Activated naive CD4-positive, alpha-beta T cell treated with anti-CD3 and anti-CD28 coated beads, Interleukin-2, amount 50 U/mL, for 24 hours (primary cell): ENCODE measurements at regions not wholly inside any gene's neighbourhood (a gene's known extent, or its start where the extent isn't known, plus 50 kb on each side); places are given as distances from the start of the nearest gene placed in this dataset.

Source experiments
- H3K27ac Mint-ChIP-seq: one replicate; pipeline ENCODE4 v1.8.0; 2021; ENCODE audit warnings: mild to moderate bottlenecking, mixed read lengths
- H3K27me3 Mint-ChIP-seq: one replicate; pipeline ENCODE4 v1.8.0; 2021; ENCODE audit warnings: mixed read lengths
- H3K36me3 Mint-ChIP-seq: one replicate; pipeline ENCODE4 v1.8.0; 2021; ENCODE audit warnings: mixed read lengths
- H3K4me1 Mint-ChIP-seq: one replicate; pipeline ENCODE4 v1.8.0; 2021; ENCODE audit warnings: mixed read lengths
- H3K4me3 Mint-ChIP-seq: one replicate; pipeline ENCODE4 v1.8.0; 2021; ENCODE audit warnings: mild to moderate bottlenecking, mixed read lengths
- H3K9me3 Mint-ChIP-seq: one replicate; pipeline ENCODE4 v1.8.0; 2021; ENCODE audit warnings: mixed read lengths

DNA sequence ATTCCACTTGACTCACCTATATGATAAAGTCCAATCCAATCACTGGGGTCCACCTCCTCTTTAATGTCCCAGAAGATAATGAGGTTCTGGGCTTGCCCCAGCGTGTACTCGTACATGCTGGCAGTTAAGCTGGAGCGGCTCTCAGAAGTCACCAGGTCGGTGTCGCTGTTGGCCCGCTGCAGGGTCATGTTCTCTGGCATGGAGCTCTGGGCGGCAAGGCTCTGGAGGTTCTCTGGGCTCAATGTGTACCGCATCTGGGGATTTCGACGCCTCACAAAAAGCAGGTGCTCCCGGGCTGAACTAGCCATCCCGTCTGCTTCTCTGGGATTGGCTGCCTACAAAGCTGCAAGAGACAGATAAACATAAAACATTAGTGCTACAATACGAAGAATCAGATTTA is 206.4 kb upstream of the CCDC150 start:
- Mint-ChIP-seq H3K9me3 (no peaks in the 10 kb centered on the region), H3K4me1 (no peaks in the 10 kb centered on the region), H3K36me3 (no peaks in the 10 kb centered on the region), H3K27me3 (peaks cover 12% of the 10 kb centered on the region), H3K27ac (no peak overlapping the region), H3K4me3 (no peak overlapping the region)

DNA sequence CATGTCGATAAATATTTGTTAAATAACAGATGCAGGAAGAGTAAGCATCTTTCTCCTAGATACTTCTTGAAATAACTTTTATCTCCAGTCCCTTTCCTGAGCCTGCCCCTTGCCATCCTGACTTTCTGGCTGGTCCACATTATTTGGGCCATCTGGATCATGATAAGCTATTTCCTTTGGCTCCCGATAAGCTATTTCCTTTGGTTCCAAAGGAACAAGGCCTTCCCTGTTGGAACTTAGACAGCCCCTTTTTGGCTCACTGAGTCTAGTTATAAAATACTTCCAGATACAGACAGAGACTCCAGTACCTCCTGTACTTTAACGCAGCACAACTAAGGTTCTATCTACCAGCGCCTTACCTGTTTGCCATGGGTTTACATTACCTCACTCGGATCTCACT is 205.3 kb upstream of the CCDC150 start:
- H3K36me3 Mint-ChIP-seq: no peaks in the 10 kb centered on the region
- H3K4me3 Mint-ChIP-seq: no peak overlapping the region
- H3K9me3 Mint-ChIP-seq: no peaks in the 10 kb centered on the region
- H3K27me3 Mint-ChIP-seq: peaks cover 12% of the 10 kb centered on the region
- H3K4me1 Mint-ChIP-seq: no peaks in the 10 kb centered on the region
- no peak overlapping the region for H3K27ac Mint-ChIP-seq

DNA sequence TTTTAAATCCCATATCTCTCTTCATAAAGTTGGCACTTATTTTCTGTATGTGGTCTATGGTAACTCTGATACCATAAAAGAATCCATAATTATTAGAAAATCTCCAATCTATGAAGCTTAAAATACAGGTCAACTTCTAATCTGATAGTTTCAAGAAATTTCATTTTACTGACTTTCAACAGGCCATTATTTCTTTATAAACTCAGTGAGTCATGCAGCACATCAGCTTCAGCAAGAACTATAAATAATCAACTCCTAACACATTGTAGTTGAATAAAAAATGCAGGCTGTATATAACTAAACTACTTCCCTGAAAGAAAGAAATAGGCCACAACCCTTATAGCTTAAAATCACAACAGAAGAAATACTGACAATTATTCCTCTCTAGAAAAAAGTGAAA is 204.3 kb upstream of the CCDC150 start:
- peaks cover 7% of the 10 kb centered on the region for H3K27me3 Mint-ChIP-seq
- H3K4me3 Mint-ChIP-seq: no peak overlapping the region
- no peaks in the 10 kb centered on the region for H3K36me3 Mint-ChIP-seq
- no peaks in the 10 kb centered on the region for H3K9me3 Mint-ChIP-seq
- no peaks in the 10 kb centered on the region for H3K4me1 Mint-ChIP-seq
- H3K27ac Mint-ChIP-seq: no peak overlapping the region

DNA sequence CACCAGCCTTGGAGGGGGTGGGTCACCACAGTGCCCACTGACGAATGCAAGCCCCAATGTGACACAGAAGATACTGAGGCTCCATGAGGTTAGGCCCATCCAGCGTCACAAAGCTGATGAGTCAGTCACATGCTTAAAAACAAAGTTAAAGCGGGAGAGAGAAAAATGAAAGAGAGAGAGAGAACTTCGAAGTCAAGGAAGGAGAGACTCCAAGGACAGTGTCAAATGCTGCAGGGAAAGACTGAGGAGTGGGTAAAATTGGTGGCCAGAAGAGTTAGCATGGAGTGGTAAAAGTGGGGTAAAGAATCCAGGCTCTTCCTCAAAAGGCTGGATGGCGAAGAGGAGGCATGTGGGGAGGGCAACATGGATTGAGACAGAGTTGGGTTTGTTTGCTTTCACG is 201.9 kb upstream of the CCDC150 start:
- no peak overlapping the region for H3K4me3 Mint-ChIP-seq
- no peaks in the 10 kb centered on the region for H3K9me3 Mint-ChIP-seq
- no peaks in the 10 kb centered on the region for H3K36me3 Mint-ChIP-seq
- no peaks in the 10 kb centered on the region for H3K27me3 Mint-ChIP-seq
- H3K27ac Mint-ChIP-seq: no peak overlapping the region
- no peaks in the 10 kb centered on the region for H3K4me1 Mint-ChIP-seq

DNA sequence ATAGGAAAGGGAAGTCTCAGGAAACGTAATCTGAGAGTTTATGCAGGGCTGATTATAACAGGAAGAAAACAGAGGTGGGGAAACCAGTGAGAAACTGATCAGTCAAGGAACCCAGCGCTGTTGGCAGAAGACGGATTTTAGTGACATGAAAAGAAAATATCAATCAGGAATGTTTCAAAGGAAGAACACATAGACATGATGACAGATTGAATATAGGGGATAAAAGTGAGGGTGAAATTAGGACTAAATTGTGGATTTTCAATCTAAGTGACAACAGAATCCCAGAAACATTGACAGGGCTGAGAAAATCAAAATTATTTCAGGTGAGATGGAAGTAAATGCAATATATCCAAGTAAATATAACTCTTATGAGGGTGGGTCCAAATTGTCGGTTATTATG is 199.8 kb upstream of the CCDC150 start:
- H3K4me1 Mint-ChIP-seq: no peaks in the 10 kb centered on the region

DNA sequence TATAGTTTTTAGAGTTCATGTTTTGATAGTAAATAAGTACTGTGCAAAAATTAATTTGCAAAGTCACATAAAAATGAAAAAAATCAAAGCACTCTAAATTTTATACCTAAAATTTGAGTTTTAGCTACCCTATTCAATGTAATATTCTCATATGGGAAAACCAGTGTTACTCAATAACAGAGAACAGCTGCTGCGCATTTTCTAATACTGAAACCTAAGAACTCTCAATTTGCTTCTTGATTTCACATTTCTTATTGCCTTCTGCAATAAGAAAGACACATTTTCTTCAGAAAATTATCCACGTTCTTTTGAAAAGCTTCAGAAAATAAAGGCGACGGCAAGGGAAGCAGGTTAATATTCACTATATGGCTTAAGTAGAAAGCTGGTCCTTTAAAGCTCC is 199.1 kb upstream of the CCDC150 start:
- H3K27me3 Mint-ChIP-seq: no peaks in the 10 kb centered on the region
- no peaks in the 10 kb centered on the region for H3K9me3 Mint-ChIP-seq
- no peak overlapping the region for H3K4me3 Mint-ChIP-seq
- no peaks in the 10 kb centered on the region for H3K36me3 Mint-ChIP-seq
- H3K4me1 Mint-ChIP-seq: no peaks in the 10 kb centered on the region
- no peak overlapping the region for H3K27ac Mint-ChIP-seq

More for the DNA sequence above, 199.8 kb upstream of the CCDC150 start:
- Mint-ChIP-seq H3K27ac (no peak overlapping the region), H3K9me3 (no peaks in the 10 kb centered on the region), H3K27me3 (no peaks in the 10 kb centered on the region), H3K4me3 (no peak overlapping the region), H3K36me3 (no peaks in the 10 kb centered on the region)

DNA sequence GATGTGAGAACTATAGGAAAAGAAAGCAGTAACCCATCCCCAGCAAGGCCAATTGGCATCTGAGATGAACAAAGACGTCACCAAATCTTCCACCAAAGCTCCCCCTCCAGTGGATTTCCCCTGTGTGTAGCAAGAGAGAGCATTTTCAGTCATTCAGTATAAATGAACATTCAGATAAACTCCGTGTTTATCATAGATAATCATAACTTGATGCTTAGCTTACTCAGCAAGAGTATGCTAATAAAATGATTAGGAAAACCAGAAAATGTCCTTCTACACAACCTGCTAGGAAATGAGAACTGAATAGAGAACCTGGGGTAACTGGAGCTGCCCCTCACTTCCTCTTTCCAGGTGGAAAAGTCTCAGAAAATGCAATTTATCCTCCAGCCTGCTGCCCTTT is 198.0 kb upstream of the CCDC150 start:
- no peak overlapping the region for H3K4me3 Mint-ChIP-seq
- no peaks in the 10 kb centered on the region for H3K27me3 Mint-ChIP-seq
- no peaks in the 10 kb centered on the region for H3K4me1 Mint-ChIP-seq
- no peaks in the 10 kb centered on the region for H3K36me3 Mint-ChIP-seq
- no peak overlapping the region for H3K27ac Mint-ChIP-seq
- H3K9me3 Mint-ChIP-seq: no peaks in the 10 kb centered on the region

DNA sequence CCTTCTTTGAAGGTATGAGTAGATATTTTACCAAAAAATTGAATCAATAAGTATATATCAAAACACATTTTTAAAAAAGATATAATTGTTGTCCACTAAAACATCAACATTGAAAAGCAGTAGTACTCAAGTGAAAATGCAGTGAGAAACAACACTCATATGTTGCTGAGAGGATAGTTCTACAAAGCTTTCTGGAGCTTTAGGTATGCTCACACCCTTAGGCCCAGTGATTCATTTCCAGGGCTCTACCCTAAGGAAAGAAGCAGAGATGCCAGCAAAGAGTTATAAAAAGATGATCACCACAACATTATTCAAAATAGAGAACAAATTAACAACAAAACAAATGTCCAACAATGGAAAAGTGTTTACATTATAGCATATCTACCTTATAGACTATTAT is 197.3 kb upstream of the CCDC150 start:
- no peaks in the 10 kb centered on the region for H3K27me3 Mint-ChIP-seq
- no peaks in the 10 kb centered on the region for H3K4me1 Mint-ChIP-seq
- H3K9me3 Mint-ChIP-seq: no peaks in the 10 kb centered on the region
- no peak overlapping the region for H3K4me3 Mint-ChIP-seq
- no peaks in the 10 kb centered on the region for H3K36me3 Mint-ChIP-seq
- H3K27ac Mint-ChIP-seq: no peak overlapping the region

DNA sequence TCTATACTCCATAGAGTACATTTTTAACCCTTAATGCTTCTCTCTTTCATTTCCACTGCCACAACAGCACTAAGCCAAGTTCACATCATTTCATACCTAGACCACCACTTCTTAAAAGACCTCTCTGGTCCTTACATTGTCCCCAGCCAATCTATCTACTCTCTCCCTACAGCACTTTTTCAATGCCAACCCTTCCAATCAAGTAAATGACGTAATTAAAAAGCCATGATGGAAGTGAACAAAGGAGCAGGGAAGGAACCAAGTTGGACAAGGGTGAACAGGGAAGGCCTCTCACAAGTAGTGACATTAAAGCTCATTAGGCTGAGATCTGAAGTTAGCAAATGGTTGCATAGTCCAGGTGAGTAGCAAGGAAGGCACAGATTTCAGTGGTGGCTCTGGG is 195.1 kb upstream of the CCDC150 start:
- H3K27me3 Mint-ChIP-seq: no peaks in the 10 kb centered on the region
- H3K4me3 Mint-ChIP-seq: no peak overlapping the region
- H3K9me3 Mint-ChIP-seq: no peaks in the 10 kb centered on the region
- no peak overlapping the region for H3K27ac Mint-ChIP-seq
- no peaks in the 10 kb centered on the region for H3K4me1 Mint-ChIP-seq
- H3K36me3 Mint-ChIP-seq: no peaks in the 10 kb centered on the region

DNA sequence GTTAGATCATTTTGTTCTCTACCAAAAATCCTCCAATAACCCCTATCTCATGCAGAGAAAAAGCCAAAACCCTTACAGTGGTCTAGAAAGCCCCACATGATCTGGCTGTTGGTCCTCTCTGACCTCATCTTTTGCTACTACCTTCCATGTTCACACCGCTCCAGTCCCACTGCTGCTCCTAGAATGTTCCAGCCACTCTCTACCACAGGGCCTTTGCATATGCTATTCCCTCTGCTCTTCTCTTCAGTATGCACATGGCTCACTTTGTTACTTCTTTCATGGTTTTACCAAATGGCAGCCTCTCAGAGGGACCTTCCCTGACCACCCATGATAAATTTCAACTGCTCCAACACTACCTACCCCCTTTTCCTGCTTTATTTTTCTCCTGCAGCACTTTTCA is 193.5 kb upstream of the CCDC150 start:
- no peaks in the 10 kb centered on the region for H3K4me1 Mint-ChIP-seq
- H3K27ac Mint-ChIP-seq: no peak overlapping the region
- no peaks in the 10 kb centered on the region for H3K27me3 Mint-ChIP-seq
- H3K36me3 Mint-ChIP-seq: no peaks in the 10 kb centered on the region
- no peak overlapping the region for H3K4me3 Mint-ChIP-seq
- no peaks in the 10 kb centered on the region for H3K9me3 Mint-ChIP-seq

DNA sequence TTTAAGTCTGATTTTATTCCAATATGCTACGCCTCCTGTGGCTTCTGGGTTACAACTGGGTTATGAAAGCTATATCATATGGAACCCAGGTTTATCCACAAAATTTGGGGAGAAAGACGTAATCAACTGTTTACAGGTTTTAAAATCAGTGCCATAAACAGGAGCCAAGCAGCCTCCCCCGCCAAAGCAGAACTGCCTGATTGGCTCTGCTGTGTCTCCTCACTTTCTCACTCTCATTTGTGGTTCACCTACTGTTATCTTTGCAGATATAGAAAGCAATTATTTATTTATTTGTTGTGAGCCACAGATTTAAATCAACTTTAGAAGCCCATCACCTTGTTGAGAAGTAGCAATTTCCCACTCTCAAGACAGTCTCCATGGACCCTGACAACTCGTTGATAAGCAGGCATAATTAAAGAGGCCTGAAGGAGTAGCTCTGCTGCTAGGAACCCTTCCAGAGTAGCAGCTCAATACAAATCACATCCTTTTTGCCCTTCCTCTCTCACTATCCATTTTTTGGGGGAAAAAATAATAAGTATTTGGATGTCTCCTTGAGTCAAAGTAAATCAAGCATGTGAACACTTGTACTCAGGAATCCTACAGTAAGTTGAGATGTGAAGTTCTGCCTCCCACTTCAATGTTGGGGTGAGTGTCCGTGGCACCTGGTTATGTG is 191.0 kb upstream of the CCDC150 start:
- Mint-ChIP-seq H3K27me3 (no peaks in the 10 kb centered on the region), H3K36me3 (no peaks in the 10 kb centered on the region)

DNA sequence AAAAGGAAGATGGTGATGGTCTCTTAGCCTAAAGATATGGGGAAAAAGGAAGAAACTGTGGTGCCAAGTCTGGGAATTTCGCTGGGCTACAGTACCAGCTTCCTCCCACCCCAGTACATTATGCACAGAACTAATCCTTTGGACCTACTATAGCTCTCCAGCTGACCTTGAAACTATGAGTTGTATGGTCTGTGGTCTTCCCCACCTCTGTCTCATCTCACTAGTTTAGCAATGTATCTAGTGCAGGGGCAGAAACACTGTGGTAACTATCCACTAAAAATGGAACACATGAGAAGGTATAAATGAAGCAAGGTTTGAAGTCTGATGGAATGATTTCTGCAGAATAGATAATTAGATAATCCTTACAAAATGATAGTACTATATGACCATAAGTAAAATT is 190.4 kb upstream of the CCDC150 start:
- H3K9me3 Mint-ChIP-seq: no peaks in the 10 kb centered on the region
- H3K27me3 Mint-ChIP-seq: peaks cover 2% of the 10 kb centered on the region
- no peaks in the 10 kb centered on the region for H3K36me3 Mint-ChIP-seq
- H3K27ac Mint-ChIP-seq: no peak overlapping the region
- no peak overlapping the region for H3K4me3 Mint-ChIP-seq
- peaks cover 7% of the 10 kb centered on the region for H3K4me1 Mint-ChIP-seq

More for the DNA sequence above, 191.0 kb upstream of the CCDC150 start:
- H3K4me1 Mint-ChIP-seq: peaks cover 4% of the 10 kb centered on the region
- H3K4me3 Mint-ChIP-seq: no peak overlapping the region
- no peak overlapping the region for H3K27ac Mint-ChIP-seq
- no peaks in the 10 kb centered on the region for H3K9me3 Mint-ChIP-seq

DNA sequence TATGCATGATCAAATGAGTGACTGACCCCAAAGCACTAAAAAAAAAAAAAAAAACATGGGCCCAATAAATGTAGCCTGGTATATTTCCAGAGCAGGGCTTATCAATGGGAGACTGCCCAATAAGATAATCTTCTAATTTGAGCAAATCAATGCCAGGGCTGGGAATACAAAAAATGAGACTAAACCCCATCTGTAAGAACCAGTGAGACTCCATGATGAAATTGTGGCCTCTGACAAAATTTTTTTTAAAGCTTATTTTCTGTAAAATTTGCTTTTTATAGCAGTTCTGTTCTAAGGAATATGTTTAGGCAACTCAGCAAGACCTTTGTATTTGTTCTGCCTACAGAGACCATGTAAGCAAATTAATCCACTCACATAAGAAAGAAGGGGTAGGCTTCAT is 186.8 kb upstream of the CCDC150 start:
- no peak overlapping the region for H3K4me3 Mint-ChIP-seq
- peaks cover 7% of the 10 kb centered on the region for H3K4me1 Mint-ChIP-seq

DNA sequence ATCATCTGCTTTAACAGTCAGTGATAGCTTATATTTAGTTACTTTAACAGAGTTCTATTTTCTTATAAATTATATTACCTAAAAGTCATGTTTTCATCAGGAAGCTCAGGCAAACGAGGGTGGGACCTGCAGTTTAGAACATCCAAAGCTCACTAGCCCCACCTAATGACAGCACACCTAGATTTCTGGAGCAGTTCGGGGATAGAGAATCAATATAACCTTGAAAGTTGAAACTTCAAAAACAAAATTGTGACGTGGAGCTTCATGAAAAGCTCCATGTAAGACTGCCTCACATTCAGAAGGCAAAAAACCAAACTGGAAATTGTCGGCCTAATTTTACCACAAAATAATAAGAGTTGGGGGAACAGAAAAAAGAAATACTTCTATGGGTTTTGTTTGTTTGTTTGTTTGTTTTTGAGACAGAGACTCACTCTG is 185.9 kb upstream of the CCDC150 start:
- Mint-ChIP-seq H3K27me3 (peaks cover 12% of the 10 kb centered on the region), H3K4me3 (no peak overlapping the region), H3K9me3 (no peaks in the 10 kb centered on the region), H3K36me3 (no peaks in the 10 kb centered on the region), H3K4me1 (peaks cover 7% of the 10 kb centered on the region), H3K27ac (no peak overlapping the region)

More for the DNA sequence above, 186.8 kb upstream of the CCDC150 start:
- Mint-ChIP-seq H3K27ac (no peak overlapping the region), H3K27me3 (peaks cover 9% of the 10 kb centered on the region), H3K9me3 (no peaks in the 10 kb centered on the region), H3K36me3 (no peaks in the 10 kb centered on the region)

DNA sequence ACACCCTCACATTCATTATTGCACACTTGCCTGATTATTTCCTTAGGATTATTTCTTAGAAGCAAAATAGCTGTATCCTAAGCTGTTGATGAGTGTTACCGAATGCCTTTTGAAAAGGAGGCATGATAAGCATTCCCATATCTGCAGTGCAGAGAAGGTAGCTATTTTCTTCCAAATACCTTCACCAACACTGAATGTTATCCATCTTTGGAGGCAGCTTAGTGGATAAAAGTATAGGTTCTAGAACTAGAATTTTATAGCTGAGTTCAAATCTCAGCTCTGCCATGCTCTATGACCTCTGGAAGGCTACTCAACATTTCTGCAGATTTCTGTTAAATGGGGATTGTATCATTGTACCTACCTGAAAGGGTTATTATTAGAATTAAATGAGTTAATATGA is 185.0 kb upstream of the CCDC150 start:
- Mint-ChIP-seq H3K4me3 (no peak overlapping the region), H3K27me3 (peaks cover 19% of the 10 kb centered on the region), H3K9me3 (no peaks in the 10 kb centered on the region), H3K27ac (no peak overlapping the region), H3K4me1 (peaks cover 16% of the 10 kb centered on the region), H3K36me3 (no peaks in the 10 kb centered on the region)

DNA sequence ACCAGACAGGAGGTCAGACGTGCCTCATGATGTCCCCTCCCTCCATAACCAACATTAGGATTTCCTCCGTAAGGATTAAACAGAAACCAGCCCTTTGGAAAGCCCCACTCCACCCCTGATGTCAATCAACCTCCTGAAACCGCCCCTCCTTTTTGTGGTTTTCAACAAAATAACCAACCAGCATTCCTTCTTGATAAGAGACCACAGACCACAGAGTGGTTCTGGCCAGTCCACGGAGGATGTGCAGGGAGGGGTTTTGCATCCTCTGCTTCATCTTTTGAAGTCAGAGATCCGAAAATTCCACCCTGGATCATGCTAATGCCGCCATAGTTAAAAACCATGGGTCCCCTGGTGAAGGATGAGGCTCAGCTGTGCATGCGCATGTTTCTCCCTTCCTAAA is 180.0 kb upstream of the CCDC150 start:
- H3K4me1 Mint-ChIP-seq: peaks cover 14% of the 10 kb centered on the region
- peaks cover 25% of the 10 kb centered on the region for H3K27me3 Mint-ChIP-seq
- H3K27ac Mint-ChIP-seq: no peak overlapping the region
- no peak overlapping the region for H3K4me3 Mint-ChIP-seq
- H3K36me3 Mint-ChIP-seq: no peaks in the 10 kb centered on the region
- peaks cover 10% of the 10 kb centered on the region for H3K9me3 Mint-ChIP-seq

DNA sequence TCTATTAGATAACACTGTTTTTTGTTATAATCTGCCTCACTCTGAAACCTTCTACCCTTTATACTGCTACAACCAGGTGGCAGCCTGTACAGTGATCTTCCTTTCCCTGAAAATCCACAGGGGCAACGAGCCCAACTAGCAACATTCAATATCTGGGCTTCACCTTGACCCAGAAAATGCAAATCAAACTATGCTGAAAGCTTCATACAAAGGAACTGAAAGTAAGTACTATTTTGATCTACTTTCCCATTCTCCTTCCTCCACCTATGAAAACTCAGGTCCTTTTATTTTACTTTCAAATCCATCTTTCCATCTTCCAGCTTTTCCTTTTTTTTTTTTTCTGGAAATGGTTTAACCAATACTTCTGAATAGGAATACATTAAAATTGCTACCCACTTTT is 175.8 kb upstream of the CCDC150 start:
- H3K4me1 Mint-ChIP-seq: peaks cover 14% of the 10 kb centered on the region
- H3K4me3 Mint-ChIP-seq: no peak overlapping the region
- no peaks in the 10 kb centered on the region for H3K36me3 Mint-ChIP-seq
- peaks cover 27% of the 10 kb centered on the region for H3K27me3 Mint-ChIP-seq
- H3K27ac Mint-ChIP-seq: peak overlapping the region; percentile 70
- peaks cover 10% of the 10 kb centered on the region for H3K9me3 Mint-ChIP-seq
